ENCODE measurements at regions not wholly inside any gene's neighbourhood (a gene's known extent, or its start where the extent isn't known, plus 50 kb on each side); places are given as distances from the start of the nearest gene placed in this dataset.

- TF ChIP-seq NR3C1 (IDR thresholded peaks at IDR 0.05) (no peak), CTCF (IDR thresholded peaks at IDR 0.05) (no peak), MAX (IDR thresholded peaks at IDR 0.05) (no peak), POLR2A (IDR thresholded peaks at IDR 0.05; ENCODE audit: low read length) (no peak), REST (IDR thresholded peaks at IDR 0.05) (no peak)
Measured at GRCh38 chr5:84796399-84796798, 411.7 kb upstream of the EDIL3 start.
